Neutrophil (primary cell): ENCODE measurements at regions not wholly inside any gene's neighbourhood (a gene's known extent, or its start where the extent isn't known, plus 50 kb on each side); places are given as distances from the start of the nearest gene placed in this dataset.

ENCODE experiments used
- H3K27ac ChIP-seq: fragments of 200-600 bp; sonication (generic); 2 replicates; pipeline ENCODE4 v1.5.1; 2016; ENCODE audit warnings: mild to moderate bottlenecking, moderate library complexity
- H3K27me3 ChIP-seq: fragments of 200-600 bp; sonication (generic); 2 replicates; pipeline ENCODE4 v1.6.0; 2016; ENCODE audit warnings: mild to moderate bottlenecking
- H3K36me3 ChIP-seq: fragments of 200-600 bp; sonication (generic); 2 replicates; pipeline ENCODE4 v1.5.1; 2017
- H3K4me1 ChIP-seq, 2 experiments: fragments of 200-600 bp in 1 of 2; sonication (generic) in 1 of 2; 1 replicate in 1 of 2; 2 replicates in 1 of 2; pipeline versions ENCODE4 v1.5.1 to v1.6.1; 2013 to 2016; ENCODE audit warnings: low read depth in 1 of 2, low read length in 1 of 2, mild to moderate bottlenecking in 1 of 2, moderate library complexity in 1 of 2; ENCODE audit not compliant: control insufficient read depth in 1 of 2, insufficient read depth in 1 of 2
- H3K4me3 ChIP-seq, 2 experiments: fragments of 200-600 bp in 1 of 2; sonication (generic) in 1 of 2; 1 replicate in 1 of 2; 2 replicates in 1 of 2; pipeline ENCODE4 v1.5.1; 2013 to 2016; ENCODE audit warnings: low read depth in 1 of 2, low read length in 1 of 2, mild to moderate bottlenecking in 1 of 2, moderate library complexity in 1 of 2
- H3K9me3 ChIP-seq: fragments of 200-600 bp; sonication (generic); 2 replicates; pipeline ENCODE4 v1.5.1; 2016
- TF ChIP-seq, protein P1 (sequence below): fragments of 200-600 bp; sonication (generic); IDR thresholded peaks from 2 replicates; pipeline ENCODE4 v1.5.1; 2016; ENCODE audit warnings: antibody characterized with exemption

- Histone ChIP-seq H3K27me3 (no peaks in the 10 kb centered on the region), H3K4me3 (no peak overlapping the region), H3K27ac (no peak overlapping the region), H3K9me3 (peaks cover 9% of the 10 kb centered on the region), H3K36me3 (no peaks in the 10 kb centered on the region), H3K4me1 (no peaks in the 10 kb centered on the region)
- TF ChIP-seq, protein P1, sequence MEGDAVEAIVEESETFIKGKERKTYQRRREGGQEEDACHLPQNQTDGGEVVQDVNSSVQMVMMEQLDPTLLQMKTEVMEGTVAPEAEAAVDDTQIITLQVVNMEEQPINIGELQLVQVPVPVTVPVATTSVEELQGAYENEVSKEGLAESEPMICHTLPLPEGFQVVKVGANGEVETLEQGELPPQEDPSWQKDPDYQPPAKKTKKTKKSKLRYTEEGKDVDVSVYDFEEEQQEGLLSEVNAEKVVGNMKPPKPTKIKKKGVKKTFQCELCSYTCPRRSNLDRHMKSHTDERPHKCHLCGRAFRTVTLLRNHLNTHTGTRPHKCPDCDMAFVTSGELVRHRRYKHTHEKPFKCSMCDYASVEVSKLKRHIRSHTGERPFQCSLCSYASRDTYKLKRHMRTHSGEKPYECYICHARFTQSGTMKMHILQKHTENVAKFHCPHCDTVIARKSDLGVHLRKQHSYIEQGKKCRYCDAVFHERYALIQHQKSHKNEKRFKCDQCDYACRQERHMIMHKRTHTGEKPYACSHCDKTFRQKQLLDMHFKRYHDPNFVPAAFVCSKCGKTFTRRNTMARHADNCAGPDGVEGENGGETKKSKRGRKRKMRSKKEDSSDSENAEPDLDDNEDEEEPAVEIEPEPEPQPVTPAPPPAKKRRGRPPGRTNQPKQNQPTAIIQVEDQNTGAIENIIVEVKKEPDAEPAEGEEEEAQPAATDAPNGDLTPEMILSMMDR = no peak
Measured at GRCh38 chr1:96157101-96157500, 564.5 kb upstream of the PTBP2 start.

DNA sequence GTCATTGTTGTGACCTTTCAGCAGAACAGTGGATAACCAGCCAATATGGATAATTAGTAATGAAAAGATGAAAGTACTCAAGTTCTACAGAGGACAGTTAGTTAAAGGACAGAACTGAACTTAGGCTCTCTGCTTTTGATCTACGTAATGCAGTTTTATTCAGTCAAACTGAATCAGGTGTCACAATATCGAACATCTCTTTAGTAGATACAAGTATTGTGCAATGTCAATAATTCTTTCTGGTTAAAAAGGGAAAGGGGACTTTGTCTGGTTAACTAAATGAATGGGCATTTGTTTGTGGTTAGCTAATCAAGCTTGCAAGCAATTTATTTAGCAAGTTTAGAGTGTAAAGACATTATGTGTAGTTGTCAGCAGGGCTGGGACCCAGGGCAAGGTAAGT lies 562.2 kb upstream of the PTBP2 start:
- H3K9me3 ChIP-seq = peaks cover 9% of the 10 kb centered on the region
- no peak overlapping the region for H3K4me3 ChIP-seq
- H3K27ac ChIP-seq = no peak overlapping the region
- TF ChIP-seq, protein P1 = no peak
- H3K27me3 ChIP-seq = no peaks in the 10 kb centered on the region
- no peaks in the 10 kb centered on the region for H3K4me1 ChIP-seq
- no peaks in the 10 kb centered on the region for H3K36me3 ChIP-seq

GRCh38 chr1:96164053-96164452 lies 557.5 kb upstream of the PTBP2 start:
- H3K4me1 ChIP-seq = no peaks in the 10 kb centered on the region
- TF ChIP-seq, protein P1 = no peak
- no peak overlapping the region for H3K4me3 ChIP-seq
- no peaks in the 10 kb centered on the region for H3K9me3 ChIP-seq
- H3K36me3 ChIP-seq = no peaks in the 10 kb centered on the region
- no peak overlapping the region for H3K27ac ChIP-seq
- H3K27me3 ChIP-seq = no peaks in the 10 kb centered on the region

GRCh38 chr1:96178053-96178452 lies 543.5 kb upstream of the PTBP2 start:
- Histone ChIP-seq H3K4me3 (no peak overlapping the region), H3K27me3 (no peaks in the 10 kb centered on the region), H3K36me3 (no peaks in the 10 kb centered on the region), H3K27ac (no peak overlapping the region), H3K4me1 (no peaks in the 10 kb centered on the region), H3K9me3 (no peaks in the 10 kb centered on the region)
- TF ChIP-seq, protein P1 = no peak

DNA sequence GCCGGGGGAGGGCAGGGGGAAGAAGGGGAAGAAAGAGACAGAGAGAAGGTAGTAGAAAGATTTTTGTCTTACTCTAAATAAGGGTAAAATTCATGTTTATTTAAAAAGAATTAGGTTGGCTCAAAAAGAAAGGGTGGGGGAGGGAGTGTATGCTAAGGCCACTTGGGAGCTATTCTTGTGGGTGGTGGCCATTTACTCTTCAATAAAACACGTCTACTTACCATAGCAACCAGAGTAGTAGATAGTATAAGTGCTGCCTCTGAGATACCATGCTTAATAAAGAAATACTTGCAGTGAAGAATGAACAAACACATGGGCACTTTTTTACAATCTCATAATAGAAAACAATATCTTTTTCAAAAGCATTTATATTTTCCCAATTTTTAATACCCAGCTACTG lies 538.1 kb upstream of the PTBP2 start:
- H3K27ac ChIP-seq = no peak overlapping the region
- no peaks in the 10 kb centered on the region for H3K27me3 ChIP-seq
- H3K4me3 ChIP-seq = no peak overlapping the region
- no peaks in the 10 kb centered on the region for H3K4me1 ChIP-seq
- TF ChIP-seq, protein P1 = no peak
- H3K9me3 ChIP-seq = no peaks in the 10 kb centered on the region
- no peaks in the 10 kb centered on the region for H3K36me3 ChIP-seq

- Histone ChIP-seq H3K27me3 (no peaks in the 10 kb centered on the region), H3K36me3 (no peaks in the 10 kb centered on the region), H3K27ac (no peak overlapping the region), H3K9me3 (no peaks in the 10 kb centered on the region), H3K4me1 (no peaks in the 10 kb centered on the region), H3K4me3 (no peak overlapping the region)
- TF ChIP-seq, protein P1 = no peak
Measured at GRCh38 chr1:96183928-96184327, 537.7 kb upstream of the PTBP2 start.
